GM12878 (cell line): ENCODE measurements at regions not wholly inside any gene's neighbourhood (a gene's known extent, or its start where the extent isn't known, plus 50 kb on each side); places are given as distances from the start of the nearest gene placed in this dataset.

ENCODE experiments used
- ATAC-seq: fragments of 200-7000 bp; cut with Tn5 transposase; 3 replicates; pipeline ENCODE4 v1.9.1; 2020; ENCODE audit warnings: mild to moderate bottlenecking, moderate library complexity
- BruUV-seq: library from RNA; stranded (reverse); fragments of 400-500 nt; replicated peaks from 2 replicates; lab custom pipeline; 2021; lab: Mats Ljungman, UMichigan
- CTCF ChIA-PET: fragments of 300-600 bp; sonication (Branson Sonifier 250); formaldehyde crosslinking; extraction: SDS; loops from one replicate; lab custom pipeline; 2021; ENCODE audit warnings: inconsistent platforms; lab: Yijun Ruan, JAX
- POLR2A ChIA-PET: fragments of 350-600 bp; formaldehyde crosslinking; extraction: SDS; loops from one replicate; lab custom pipeline; 2021; ENCODE audit warnings: inconsistent platforms; lab: Charles Lee
- RAD21 ChIA-PET: fragments of 300-600 bp; sonication (Branson Sonifier 250); formaldehyde crosslinking; loops from one replicate; lab custom pipeline; 2023; ENCODE audit warnings: antibody characterized with exemption; ENCODE audit not compliant: unreplicated experiment; lab: Charles Lee
- SMC1A ChIA-PET: fragments of 300-600 bp; sonication (Branson Sonifier 250); formaldehyde crosslinking; loops from one replicate; lab custom pipeline; 2023; ENCODE audit not compliant: unreplicated experiment, uncharacterized antibody; lab: Charles Lee
- DNase-seq: peaks from one replicate; pipeline ENCODE4 v3.0.0-alpha.2; 2011; ENCODE audit warnings: low read depth, low spot score
- FAIRE-seq: peaks from 3 replicates; lab custom pipeline; 2011; peaks lifted over from hg19 to GRCh38; lab: Jason Lieb, UNC
- H2AFZ ChIP-seq: 2 replicates; pipeline ENCODE4 v1.6.0; 2011; ENCODE audit warnings: low read depth, low read length, control low read depth; ENCODE audit not compliant: control insufficient read depth
- H3K27ac ChIP-seq: 2 replicates; pipeline ENCODE4 v1.5.1; 2011; ENCODE audit warnings: control low read depth; ENCODE audit not compliant: control insufficient read depth, insufficient read depth
- H3K27me3 ChIP-seq, 2 experiments: replicated peaks in 1 of 2; 2 replicates each; pipeline versions ENCODE4 v1.6.0 to v1.6.1; 2011; ENCODE audit warnings: low read length in 1 of 2; ENCODE audit not compliant: control insufficient read depth in 2 of 2, insufficient read depth in 2 of 2
- H3K36me3 ChIP-seq, 2 experiments: 2 replicates each; pipeline ENCODE4 v1.5.1; 2011; ENCODE audit warnings: low read length in 1 of 2; ENCODE audit not compliant: control insufficient read depth in 2 of 2, insufficient read depth in 2 of 2
- H3K4me1 ChIP-seq: 2 replicates; pipeline ENCODE4 v1.6.1; 2011; ENCODE audit warnings: mild to moderate bottlenecking, low read length, moderate library complexity, mixed read lengths; ENCODE audit not compliant: control insufficient read depth, insufficient read depth
- H3K4me2 ChIP-seq: 2 replicates; pipeline ENCODE4 v1.6.0; 2011; ENCODE audit warnings: control low read depth; ENCODE audit not compliant: control insufficient read depth, insufficient read depth
- H3K4me3 ChIP-seq: fragments of 200-600 bp; sonication (generic); 2 replicates; pipeline ENCODE4 v1.5.1; 2016
- H3K79me2 ChIP-seq: 2 replicates; pipeline ENCODE4 v1.6.0; 2011; ENCODE audit warnings: low read length; ENCODE audit not compliant: control insufficient read depth, insufficient read depth
- H3K9ac ChIP-seq: 2 replicates; pipeline ENCODE4 v1.8.0; 2011; ENCODE audit warnings: low read length, control low read depth, mixed read lengths; ENCODE audit not compliant: control insufficient read depth, insufficient read depth
- H3K9me3 ChIP-seq: replicated peaks from 3 replicates; pipeline ENCODE4 v1.5.1; 2011; ENCODE audit warnings: mild to moderate bottlenecking, low read length; ENCODE audit not compliant: control insufficient read depth, insufficient read depth
- H4K20me1 ChIP-seq: 2 replicates; pipeline ENCODE4 v1.6.0; 2011; ENCODE audit not compliant: control insufficient read depth, insufficient read depth
- ATF3 ChIP-seq: IDR thresholded peaks from 2 replicates; pipeline ENCODE4 v1.6.1; 2011; ENCODE audit warnings: low read depth, mild to moderate bottlenecking, low read length, moderate library complexity, borderline replicate concordance; ENCODE audit errors: extremely low read depth
- CHD4 ChIP-seq: fragments of 200-600 bp; sonication (generic); IDR thresholded peaks from 2 replicates; pipeline ENCODE4 v1.6.1; 2016; ENCODE audit warnings: mild to moderate bottlenecking
- FOXM1 ChIP-seq: IDR thresholded peaks from 2 replicates; pipeline ENCODE4 v1.6.1; 2012; ENCODE audit warnings: low read depth, mild to moderate bottlenecking, inconsistent platforms, low read length, moderate library complexity
- PML ChIP-seq: IDR thresholded peaks from 2 replicates; pipeline ENCODE4 v1.6.1; 2012; ENCODE audit warnings: low read length, inconsistent platforms
- RB1 ChIP-seq: fragments of 450-650 bp; formaldehyde crosslinking; IDR thresholded peaks from 2 replicates; pipeline ENCODE4 v1.6.1; 2017; ENCODE audit warnings: mild to moderate bottlenecking, borderline replicate concordance
- RELA ChIP-seq: fragments of 450-650 bp; IDR thresholded peaks from 2 replicates; pipeline ENCODE4 v1.8.0; 2014; ENCODE audit warnings: borderline replicate concordance; ENCODE audit not compliant: partially characterized antibody
- RUNX3 ChIP-seq: IDR thresholded peaks from 2 replicates; pipeline ENCODE4 v1.6.1; 2012; ENCODE audit warnings: low read length, inconsistent platforms
- SIX5 ChIP-seq: IDR thresholded peaks from 2 replicates; pipeline ENCODE4 v1.6.1; 2011; ENCODE audit warnings: mild to moderate bottlenecking, low read depth, low read length, moderate library complexity; ENCODE audit not compliant: severe bottlenecking
- YY1 ChIP-seq: IDR thresholded peaks from 2 replicates; pipeline ENCODE4 v1.6.1; 2011; ENCODE audit warnings: low read depth, mild to moderate bottlenecking, low read length
- WGBS: methylation state at CpG from one replicate; pipeline ENCODE4 v1.1.6; 2016; ENCODE audit warnings: low lambda C conversion rate; ENCODE audit not compliant: insufficient replicate concordance, insufficient coverage; ENCODE audit errors: missing lambda C conversion rate; 5-methylcytosine and 5-hydroxymethylcytosine counted together
- in situ Hi-C: fragments of 300-500 bp; cut with MboI; formaldehyde crosslinking; loops from 9 replicates; pipeline ENCODE4 v1.14.3; 2018; ENCODE audit warnings: mixed read lengths
- intact Hi-C: fragments of 100-400 bp; cut with micrococcal nuclease; formaldehyde crosslinking; loops from one replicate; pipeline ENCODE4 v1.14.2; 2022; ENCODE audit not compliant: unreplicated experiment
- TF ChIP-seq, protein P1 (sequence below): fragments of 450-650 bp; IDR thresholded peaks from 2 replicates; pipeline ENCODE4 v1.6.1; 2016; ENCODE audit warnings: mild to moderate bottlenecking
- TF ChIP-seq, protein P2 (sequence below), 3 experiments: IDR thresholded peaks in 2 of 3; conservative IDR thresholded peaks in 1 of 3; 2 replicates each; pipeline ENCODE4 v1.5.1; 2011; ENCODE audit warnings: low read depth in 3 of 3, low read length in 3 of 3, mild to moderate bottlenecking in 3 of 3, control low read depth in 2 of 3, moderate library complexity in 2 of 3, inconsistent platforms in 1 of 3, mixed read lengths in 1 of 3; ENCODE audit not compliant: control insufficient read depth in 2 of 3, insufficient read depth in 1 of 3; ENCODE audit errors: extremely low read depth in 1 of 3

GRCh38 chr13:53151336-53152056, 122.9 kb downstream of the OLFM4 start (continued):
- no peak for TF ChIP-seq ATF3
- no peak for TF ChIP-seq CHD4

GRCh38 chr13:53152057-53152421, 123.4 kb downstream of the OLFM4 start:
- no peaks in the 10 kb centered on the region for H3K36me3 ChIP-seq
- no TSS peak for BruUV-seq
- intact Hi-C loops, result loop anchor here (10.0 kb wide), 1 partner anchor 297 kb away; no protein-coding TSS in a partner anchor
- no peaks in the 10 kb centered on the region for H3K9me3 ChIP-seq
- no peaks in the 10 kb centered on the region for H3K4me1 ChIP-seq
- ChIA-PET CTCF (interaction anchor here (0.5 to 3.4 kb wide), 43 partner anchors 9 to 701 kb away, joined by 3 to 53 read pairs (median 4); partner anchors contain the start of gene VPS36), POLR2A (no interaction called here), RAD21 (interaction anchor here (0.6 to 2.2 kb wide), 21 partner anchors 9 to 541 kb away, joined by 3 to 29 read pairs (median 3); partner anchors contain the start of gene SUGT1)
- H2AFZ ChIP-seq, result no peak overlapping the region
- no peak for FAIRE-seq
- 24% methylated on average over 4 of the region's 4 CpGs for WGBS
- no peaks in the 10 kb centered on the region for H4K20me1 ChIP-seq
- H3K4me3 ChIP-seq, result no peak overlapping the region
- in situ Hi-C loops, result no loop called here
- H3K27ac ChIP-seq, result no peak overlapping the region
- H3K27me3 ChIP-seq, result no peaks in the 10 kb centered on the region
- TF ChIP-seq RUNX3, result no peak
- TF ChIP-seq, all 136 proteins: peak for 0
- DNase-seq, result no peak
- SMC1A ChIA-PET, result interaction anchor here (0.6 to 2.8 kb wide), 19 partner anchors 9 to 543 kb away, joined by 3 to 29 read pairs (median 3); no protein-coding TSS in a partner anchor
- Histone ChIP-seq H3K4me2 (no peak overlapping the region), H3K9ac (no peak overlapping the region), H3K79me2 (no peaks in the 10 kb centered on the region)
- ATAC-seq, result no peak

- in situ Hi-C loops (no loop called here), intact Hi-C loops (loop anchor here (10.0 kb wide), 1 partner anchor 303 kb away; no protein-coding TSS in a partner anchor)
- DNase-seq (no peak), ATAC-seq (no peak), FAIRE-seq (no peak)
- 9% methylated on average over 1 of the region's 1 CpG for WGBS
- no peaks in the 10 kb centered on the region for H3K36me3 ChIP-seq
- ChIA-PET SMC1A (no interaction called here), CTCF (interaction anchor here (0.6 to 1.5 kb wide), 2 partner anchors 12 to 157 kb away, joined by 3 to 4 read pairs; no protein-coding TSS in a partner anchor), RAD21 (no interaction called here), POLR2A (interaction anchor here (0.6 kb wide), 1 partner anchor 10 kb away, joined by 3 read pairs; no protein-coding TSS in a partner anchor)
- H3K4me1 ChIP-seq, result no peaks in the 10 kb centered on the region
- H3K79me2 ChIP-seq, result no peaks in the 10 kb centered on the region
- H3K9me3 ChIP-seq, result no peaks in the 10 kb centered on the region
- H4K20me1 ChIP-seq, result no peaks in the 10 kb centered on the region
- H2AFZ ChIP-seq, result no peak overlapping the region
- H3K4me3 ChIP-seq, result no peak overlapping the region
- no peak overlapping the region for H3K4me2 ChIP-seq
- no peak overlapping the region for H3K9ac ChIP-seq
- H3K27me3 ChIP-seq, result no peaks in the 10 kb centered on the region
- TF ChIP-seq PML (no peak), RELA (no peak), FOXM1 (no peak), SIX5 (no peak), YY1 (no peak), RB1 (no peak)
- TF ChIP-seq, protein P1, sequence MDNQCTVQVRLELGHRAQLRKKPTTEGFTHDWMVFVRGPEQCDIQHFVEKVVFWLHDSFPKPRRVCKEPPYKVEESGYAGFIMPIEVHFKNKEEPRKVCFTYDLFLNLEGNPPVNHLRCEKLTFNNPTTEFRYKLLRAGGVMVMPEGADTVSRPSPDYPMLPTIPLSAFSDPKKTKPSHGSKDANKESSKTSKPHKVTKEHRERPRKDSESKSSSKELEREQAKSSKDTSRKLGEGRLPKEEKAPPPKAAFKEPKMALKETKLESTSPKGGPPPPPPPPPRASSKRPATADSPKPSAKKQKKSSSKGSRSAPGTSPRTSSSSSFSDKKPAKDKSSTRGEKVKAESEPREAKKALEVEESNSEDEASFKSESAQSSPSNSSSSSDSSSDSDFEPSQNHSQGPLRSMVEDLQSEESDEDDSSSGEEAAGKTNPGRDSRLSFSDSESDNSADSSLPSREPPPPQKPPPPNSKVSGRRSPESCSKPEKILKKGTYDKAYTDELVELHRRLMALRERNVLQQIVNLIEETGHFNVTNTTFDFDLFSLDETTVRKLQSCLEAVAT, result no peak
- TF ChIP-seq, protein P2, sequence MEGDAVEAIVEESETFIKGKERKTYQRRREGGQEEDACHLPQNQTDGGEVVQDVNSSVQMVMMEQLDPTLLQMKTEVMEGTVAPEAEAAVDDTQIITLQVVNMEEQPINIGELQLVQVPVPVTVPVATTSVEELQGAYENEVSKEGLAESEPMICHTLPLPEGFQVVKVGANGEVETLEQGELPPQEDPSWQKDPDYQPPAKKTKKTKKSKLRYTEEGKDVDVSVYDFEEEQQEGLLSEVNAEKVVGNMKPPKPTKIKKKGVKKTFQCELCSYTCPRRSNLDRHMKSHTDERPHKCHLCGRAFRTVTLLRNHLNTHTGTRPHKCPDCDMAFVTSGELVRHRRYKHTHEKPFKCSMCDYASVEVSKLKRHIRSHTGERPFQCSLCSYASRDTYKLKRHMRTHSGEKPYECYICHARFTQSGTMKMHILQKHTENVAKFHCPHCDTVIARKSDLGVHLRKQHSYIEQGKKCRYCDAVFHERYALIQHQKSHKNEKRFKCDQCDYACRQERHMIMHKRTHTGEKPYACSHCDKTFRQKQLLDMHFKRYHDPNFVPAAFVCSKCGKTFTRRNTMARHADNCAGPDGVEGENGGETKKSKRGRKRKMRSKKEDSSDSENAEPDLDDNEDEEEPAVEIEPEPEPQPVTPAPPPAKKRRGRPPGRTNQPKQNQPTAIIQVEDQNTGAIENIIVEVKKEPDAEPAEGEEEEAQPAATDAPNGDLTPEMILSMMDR (IDR thresholded peaks at IDR 0.05 in 2 of 3, conservative IDR thresholded peaks at IDR 0.05 in 1 of 3; ENCODE audit: control insufficient read depth in 2 of 3, extremely low read depth in 1 of 3, insufficient read depth in 1 of 3, low read depth in 3 of 3, low read length in 3 of 3), result no peak
- H3K27ac ChIP-seq, result no peak overlapping the region
- BruUV-seq, result no TSS peak
Measured at GRCh38 chr13:53158201-53158600, 129.6 kb downstream of the OLFM4 start.
